ENCODE measurements at regions not wholly inside any gene's neighbourhood (a gene's known extent, or its start where the extent isn't known, plus 50 kb on each side); places are given as distances from the start of the nearest gene placed in this dataset.

- H3K4me3 ChIP-seq (replicated peaks in 1 of 2; ENCODE audit: low read depth in 2 of 2, low read length in 2 of 2) = no peak overlapping the region
- DNase-seq (ENCODE audit: low read depth in 2 of 2) = no peak
- no peak for TF ChIP-seq CTCF (IDR thresholded peaks at IDR 0.05; ENCODE audit: low read depth, low read length)
Measured at GRCh38 chr10:83108565-83109333, 1030.6 kb upstream of the GHITM start.

GRCh38 chr10:83119346-83119745 lies 1020.0 kb upstream of the GHITM start:
- no peak for DNase-seq (ENCODE audit: low read depth in 2 of 2)
- TF ChIP-seq CTCF (IDR thresholded peaks at IDR 0.05; ENCODE audit: low read depth, low read length) = no peak
- H3K4me3 ChIP-seq (replicated peaks in 1 of 2; ENCODE audit: low read depth in 2 of 2, low read length in 2 of 2) = no peak overlapping the region

- no peak overlapping the region for H3K4me3 ChIP-seq (replicated peaks in 1 of 2; ENCODE audit: low read depth in 2 of 2, low read length in 2 of 2)
- DNase-seq (ENCODE audit: low read depth in 2 of 2) = peak in 1 of 2 donors; percentile 9
- TF ChIP-seq CTCF (IDR thresholded peaks at IDR 0.05; ENCODE audit: low read depth, low read length) = no peak
Measured at GRCh38 chr10:83122336-83122735, 1017.0 kb upstream of the GHITM start.

- no peak for DNase-seq (ENCODE audit: low read depth in 2 of 2)
- no peak overlapping the region for H3K4me3 ChIP-seq (replicated peaks in 1 of 2; ENCODE audit: low read depth in 2 of 2, low read length in 2 of 2)
Measured at GRCh38 chr10:83127942-83128575, 1011.2 kb upstream of the GHITM start.

GRCh38 chr10:83140811-83141210 lies 998.5 kb upstream of the GHITM start:
- DNase-seq (ENCODE audit: low read depth in 2 of 2) = no peak
- H3K4me3 ChIP-seq (replicated peaks in 1 of 2; ENCODE audit: low read depth in 2 of 2, low read length in 2 of 2) = no peak overlapping the region
- TF ChIP-seq CTCF (IDR thresholded peaks at IDR 0.05; ENCODE audit: low read depth, low read length) = no peak

More at GRCh38 chr10:83127942-83128575, 1011.2 kb upstream of the GHITM start:
- TF ChIP-seq CTCF (IDR thresholded peaks at IDR 0.05; ENCODE audit: low read depth, low read length) = no peak

- no peak for DNase-seq (ENCODE audit: low read depth in 2 of 2)
- no peak overlapping the region for H3K4me3 ChIP-seq (replicated peaks in 1 of 2; ENCODE audit: low read depth in 2 of 2, low read length in 2 of 2)
- TF ChIP-seq CTCF (IDR thresholded peaks at IDR 0.05; ENCODE audit: low read depth, low read length) = no peak
Measured at GRCh38 chr10:83142074-83142563, 997.2 kb upstream of the GHITM start.

Data from cardiac fibroblast (primary cell).